ENCODE measurements at regions not wholly inside any gene's neighbourhood (a gene's known extent, or its start where the extent isn't known, plus 50 kb on each side); places are given as distances from the start of the nearest gene placed in this dataset.

DNA sequence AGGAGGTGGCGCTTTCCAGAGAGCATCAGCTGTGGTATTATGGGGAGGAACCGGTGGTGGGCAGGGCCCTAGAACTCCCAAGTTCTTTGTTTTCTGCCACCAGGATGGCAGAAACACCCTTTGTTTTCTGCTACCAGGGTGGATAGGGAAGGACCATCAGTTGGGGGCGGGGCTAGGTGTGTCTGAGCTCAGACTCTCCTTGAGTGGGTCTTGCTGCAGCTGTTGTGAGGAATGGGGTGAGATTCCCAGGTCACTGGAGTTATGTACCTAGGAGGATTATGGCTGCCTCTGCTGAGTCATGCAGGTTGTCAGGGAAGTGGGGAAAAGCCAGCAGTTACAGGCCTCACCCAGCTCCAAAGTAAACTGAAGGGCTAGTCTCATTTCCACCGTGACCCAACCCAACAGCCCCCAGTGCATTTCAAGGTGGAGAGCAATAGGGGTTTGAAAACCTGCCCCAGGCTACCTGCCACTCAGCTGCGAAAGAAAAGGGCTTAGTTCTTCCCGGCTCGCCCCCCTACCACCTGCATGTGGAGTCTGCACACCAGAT lies 167.8 kb upstream of the FAM241A start:
- no TSS peak for BruUV-seq (replicated peaks)
- Histone ChIP-seq H3K4me2 (ENCODE audit: low read depth, low read length) (no peak overlapping the region), H2BK20ac (ENCODE audit: low read depth, low read length) (no peak overlapping the region), H4K91ac (ENCODE audit: insufficient read depth, low read depth, low read length) (no peak overlapping the region), H4K20me1 (ENCODE audit: insufficient read depth, low read length) (no peaks in the 10 kb centered on the region), H3K4me3 (ENCODE audit: insufficient read depth, low read depth, low read length) (no peak overlapping the region), H3K14ac (replicated peaks; ENCODE audit: low read depth, low read length) (no peak overlapping the region), H3K23ac (ENCODE audit: low read depth, low read length) (no peak overlapping the region), H3K27me3 (ENCODE audit: control insufficient read depth, insufficient read depth, low read length) (no peaks in the 10 kb centered on the region), H4K8ac (ENCODE audit: low read depth in 2 of 2, low read length in 2 of 2) (no peak overlapping the region), H3K4ac (ENCODE audit: low read depth, low read length) (no peak overlapping the region), H4K5ac (ENCODE audit: low read depth, low read length) (no peak overlapping the region), H3K9me3 (ENCODE audit: control insufficient read depth, insufficient read depth, low read length) (no peaks in the 10 kb centered on the region), H3K9me1 (ENCODE audit: insufficient read depth, low read length) (no peaks in the 10 kb centered on the region), H3K27ac (ENCODE audit: insufficient read depth, low read length) (no peak overlapping the region), H3K4me1 (ENCODE audit: control insufficient read depth, insufficient read depth, low read length) (no peaks in the 10 kb centered on the region), H2AK5ac (ENCODE audit: low read depth, low read length) (no peak overlapping the region), H3K18ac (ENCODE audit: low read depth, low read length) (no peak overlapping the region), H3K9ac (ENCODE audit: low read depth, low read length) (no peak overlapping the region), H2BK15ac (ENCODE audit: low read depth, low read length) (no peak overlapping the region), H3K56ac (ENCODE audit: extremely low read depth, insufficient read depth, low read length) (no peak overlapping the region), H2AK9ac (replicated peaks; ENCODE audit: low read depth, low read length, poor library complexity) (no peak overlapping the region), H2BK120ac (ENCODE audit: low read depth, low read length) (no peak overlapping the region), H2AFZ (replicated peaks; ENCODE audit: low read length, poor library complexity) (no peak overlapping the region), H3K36me3 (ENCODE audit: control insufficient read depth, insufficient read depth, low read length) (no peaks in the 10 kb centered on the region), H2BK5ac (ENCODE audit: low read depth, low read length, poor library complexity, severe bottlenecking) (no peak overlapping the region), H3K79me1 (ENCODE audit: low read depth in 1 of 2, low read length in 2 of 2) (no peaks in the 10 kb centered on the region)
- TF ChIP-seq MAZ (IDR thresholded peaks at IDR 0.05; ENCODE audit: borderline replicate concordance, low read depth, low read length), result no peak
- TF ChIP-seq RCOR1 (IDR thresholded peaks at IDR 0.05; ENCODE audit: insufficient replicate concordance, low read length), result no peak
- no peak for TF ChIP-seq POLR2A (IDR thresholded peaks at IDR 0.05; ENCODE audit: low read depth, low read length)
- no peak for TF ChIP-seq FOS (IDR thresholded peaks at IDR 0.05; ENCODE audit: low read depth, low read length)
- TF ChIP-seq MAFK (IDR thresholded peaks at IDR 0.05; ENCODE audit: low read depth, low read length), result no peak
- no peak for TF ChIP-seq NFE2L2 (IDR thresholded peaks at IDR 0.05; ENCODE audit: low read depth, low read length)
- POLR2A ChIA-PET (ENCODE audit: unreplicated experiment), result no interaction called here
- WGBS, 2 experiments (ENCODE audit: extremely low coverage in 2 of 2, insufficient read length in 1 of 2), result 100% methylated on average over 1 of the region's 7 CpGs; no CpG with 5 or more reads in 1 of the 2 experiments
- intact Hi-C loops (cut with micrococcal nuclease) (no loop called here), dilution Hi-C loops (cut with HindIII; ENCODE audit: low sequenced_read_pairs, unreplicated experiment) (no loop called here), in situ Hi-C loops (cut with MboI; ENCODE audit: low sequenced_read_pairs) (no loop called here)
- DNase-seq (no peak), ATAC-seq (ENCODE audit: low read depth) (no peak)
- CTCF ChIA-PET, result no interaction called here

All from IMR-90 (cell line).